Ovary (tissue), 3 donors: ENCODE measurements at regions not wholly inside any gene's neighbourhood (a gene's known extent, or its start where the extent isn't known, plus 50 kb on each side); places are given as distances from the start of the nearest gene placed in this dataset.

Experiments used
- POLR2A ChIP-seq: fragments of 450-650 bp; IDR thresholded peaks from one replicate; pipeline ENCODE4 v1.6.1; 2017; ENCODE audit warnings: antibody characterized with exemption, mild to moderate bottlenecking, moderate library complexity
- TF ChIP-seq, protein P1 (sequence below), 3 donors: fragments of 450-650 bp in 2 of 3; fragments of 200-600 bp in 1 of 3; IDR thresholded peaks; one replicate each; pipeline versions ENCODE4 v1.5.1 to v1.8.0; 2016 to 2022; ENCODE audit warnings: antibody characterized with exemption in 3 of 3, mild to moderate bottlenecking in 1 of 3
- donor health status: DM: no; HTN: no; CAD: no.

DNA sequence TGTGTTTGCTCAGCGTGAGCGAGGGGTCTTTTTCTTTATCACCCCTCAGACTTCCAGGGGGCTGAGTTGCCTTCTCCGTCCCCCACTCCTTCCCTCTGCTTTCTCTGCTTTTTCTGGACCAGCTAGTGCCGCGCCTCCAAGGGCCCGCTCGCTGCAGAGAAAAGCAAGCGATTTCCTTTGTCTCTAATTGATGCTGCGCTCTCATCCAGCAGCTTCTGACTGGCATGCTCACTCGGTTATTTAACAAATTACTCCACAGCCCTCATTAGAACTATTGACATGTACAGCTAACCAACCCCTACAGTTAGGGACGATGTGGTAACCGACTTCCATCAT lies 288.0 kb downstream of the ELAVL2 start:
- TF ChIP-seq, protein P1, sequence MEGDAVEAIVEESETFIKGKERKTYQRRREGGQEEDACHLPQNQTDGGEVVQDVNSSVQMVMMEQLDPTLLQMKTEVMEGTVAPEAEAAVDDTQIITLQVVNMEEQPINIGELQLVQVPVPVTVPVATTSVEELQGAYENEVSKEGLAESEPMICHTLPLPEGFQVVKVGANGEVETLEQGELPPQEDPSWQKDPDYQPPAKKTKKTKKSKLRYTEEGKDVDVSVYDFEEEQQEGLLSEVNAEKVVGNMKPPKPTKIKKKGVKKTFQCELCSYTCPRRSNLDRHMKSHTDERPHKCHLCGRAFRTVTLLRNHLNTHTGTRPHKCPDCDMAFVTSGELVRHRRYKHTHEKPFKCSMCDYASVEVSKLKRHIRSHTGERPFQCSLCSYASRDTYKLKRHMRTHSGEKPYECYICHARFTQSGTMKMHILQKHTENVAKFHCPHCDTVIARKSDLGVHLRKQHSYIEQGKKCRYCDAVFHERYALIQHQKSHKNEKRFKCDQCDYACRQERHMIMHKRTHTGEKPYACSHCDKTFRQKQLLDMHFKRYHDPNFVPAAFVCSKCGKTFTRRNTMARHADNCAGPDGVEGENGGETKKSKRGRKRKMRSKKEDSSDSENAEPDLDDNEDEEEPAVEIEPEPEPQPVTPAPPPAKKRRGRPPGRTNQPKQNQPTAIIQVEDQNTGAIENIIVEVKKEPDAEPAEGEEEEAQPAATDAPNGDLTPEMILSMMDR (IDR thresholded peaks at IDR 0.05): no peak
- no peak for TF ChIP-seq POLR2A
